Fibroblast of lung (primary cell): ENCODE measurements at regions not wholly inside any gene's neighbourhood (a gene's known extent, or its start where the extent isn't known, plus 50 kb on each side); places are given as distances from the start of the nearest gene placed in this dataset.
A peak's percentile ranks its signal among the peaks of the same experiment; 100 is the strongest.

Experiments
- DNase-seq, 2 donors: peaks; one replicate each; pipeline versions ENCODE4 v3.0.0 to v3.0.0-alpha.2; 2010; ENCODE audit warnings: low read depth in 2 of 2
- H2AFZ ChIP-seq: 2 replicates; pipeline ENCODE4 v1.5.1; 2012; ENCODE audit warnings: low read length, control low read depth, inconsistent platforms
- H3K27ac ChIP-seq: 2 replicates; pipeline ENCODE4 v1.5.1; 2011; ENCODE audit warnings: low read length, control low read depth; ENCODE audit not compliant: insufficient read depth
- H3K27me3 ChIP-seq: 2 replicates; pipeline ENCODE4 v1.5.1; 2011; ENCODE audit warnings: mild to moderate bottlenecking, low read length; ENCODE audit not compliant: control insufficient read depth, insufficient read depth
- H3K36me3 ChIP-seq: 2 replicates; pipeline ENCODE4 v1.5.1; 2011; ENCODE audit warnings: low read length; ENCODE audit not compliant: control insufficient read depth, insufficient read depth
- H3K4me1 ChIP-seq: 2 replicates; pipeline ENCODE4 v1.5.1; 2011; ENCODE audit warnings: low read length; ENCODE audit not compliant: control insufficient read depth, insufficient read depth; ENCODE audit errors: extremely low read depth
- H3K4me2 ChIP-seq: 2 replicates; pipeline ENCODE4 v1.5.1; 2011; ENCODE audit warnings: low read length, control low read depth; ENCODE audit not compliant: insufficient read depth; ENCODE audit errors: extremely low read depth
- H3K4me3 ChIP-seq, 4 experiments: fragments of 200-600 bp in 1 of 4; sonication (generic) in 1 of 4; replicated peaks in 1 of 4; 2 replicates each; pipeline ENCODE4 v1.5.1; 2011 to 2016; ENCODE audit warnings: low read length in 4 of 4, low read depth in 3 of 4, mild to moderate bottlenecking in 3 of 4, control low read depth in 2 of 4, inconsistent platforms in 1 of 4, mixed read lengths in 1 of 4; ENCODE audit not compliant: insufficient read depth in 1 of 4; ENCODE audit errors: control extremely low read depth in 1 of 4
- H3K79me2 ChIP-seq: 2 replicates; pipeline ENCODE4 v1.5.1; 2012; ENCODE audit warnings: mild to moderate bottlenecking, low read length, inconsistent platforms; ENCODE audit not compliant: control insufficient read depth, insufficient read depth
- H3K9ac ChIP-seq: 2 replicates; pipeline ENCODE4 v1.5.1; 2011; ENCODE audit warnings: mild to moderate bottlenecking, low read length, control low read depth; ENCODE audit not compliant: insufficient read depth
- H3K9me3 ChIP-seq: 2 replicates; pipeline ENCODE4 v1.5.1; 2012; ENCODE audit warnings: low read depth, low read length; ENCODE audit not compliant: control insufficient read depth, insufficient read depth
- H4K20me1 ChIP-seq: 2 replicates; pipeline ENCODE4 v1.5.1; 2011; ENCODE audit warnings: low read length; ENCODE audit not compliant: control insufficient read depth, insufficient read depth; ENCODE audit errors: extremely low read depth
- CTCF ChIP-seq, 2 donors: IDR thresholded peaks in 1 of 2; conservative IDR thresholded peaks in 1 of 2; 1 replicate in 1 of 2; 2 replicates in 1 of 2; pipeline ENCODE4 v1.5.1; 2011 to 2012; ENCODE audit warnings: low read length in 2 of 2, control low read depth in 1 of 2, inconsistent platforms in 1 of 2, low read depth in 1 of 2, mild to moderate bottlenecking in 1 of 2
- EZH2 ChIP-seq: IDR thresholded peaks from 2 replicates; pipeline ENCODE4 v1.5.1; 2012; ENCODE audit warnings: low read length, control low read depth, mild to moderate bottlenecking; ENCODE audit errors: missing control alignments

GRCh38 chr10:10515479-10516204 is 502.0 kb upstream of the CELF2 start:
- DNase-seq: peak in 1 of 2 donors; percentile 34
- Histone ChIP-seq H3K9ac (no peak overlapping the region), H2AFZ (no peak overlapping the region)

GRCh38 chr10:10516346-10517130 is 501.1 kb upstream of the CELF2 start:
- no peak overlapping the region for H2AFZ ChIP-seq
- no peak overlapping the region for H3K4me3 ChIP-seq
- H3K36me3 ChIP-seq: no peaks in the 10 kb centered on the region
- H3K9me3 ChIP-seq: no peaks in the 10 kb centered on the region
- H3K27me3 ChIP-seq: no peaks in the 10 kb centered on the region
- peaks cover 3% of the 10 kb centered on the region for H3K4me1 ChIP-seq
- TF ChIP-seq CTCF (conservative IDR thresholded peaks at IDR 0.05 in 1 of 2, IDR thresholded peaks at IDR 0.05 in 1 of 2; ENCODE audit: low read depth in 1 of 2, low read length in 2 of 2) (no peak), EZH2 (no peak)
- H4K20me1 ChIP-seq: no peaks in the 10 kb centered on the region
- no peak overlapping the region for H3K4me2 ChIP-seq
- no peak overlapping the region for H3K9ac ChIP-seq
- DNase-seq: peak in 1 of 2 donors; percentile 30
- H3K27ac ChIP-seq: no peak overlapping the region
- no peaks in the 10 kb centered on the region for H3K79me2 ChIP-seq

More at GRCh38 chr10:10515479-10516204, 502.0 kb upstream of the CELF2 start:
- peaks cover 3% of the 10 kb centered on the region for H3K4me1 ChIP-seq
- H3K27me3 ChIP-seq: no peaks in the 10 kb centered on the region
- no peaks in the 10 kb centered on the region for H4K20me1 ChIP-seq
- H3K9me3 ChIP-seq: no peaks in the 10 kb centered on the region
- H3K4me3 ChIP-seq: no peak overlapping the region
- no peaks in the 10 kb centered on the region for H3K36me3 ChIP-seq
- H3K79me2 ChIP-seq: no peaks in the 10 kb centered on the region
- H3K27ac ChIP-seq: no peak overlapping the region
- no peak overlapping the region for H3K4me2 ChIP-seq
- TF ChIP-seq EZH2: no peak
- no peak for TF ChIP-seq CTCF (conservative IDR thresholded peaks at IDR 0.05 in 1 of 2, IDR thresholded peaks at IDR 0.05 in 1 of 2; ENCODE audit: low read depth in 1 of 2, low read length in 2 of 2)

- Histone ChIP-seq H4K20me1 (no peaks in the 10 kb centered on the region), H3K36me3 (no peaks in the 10 kb centered on the region), H3K27ac (no peak overlapping the region), H3K4me1 (peaks cover 3% of the 10 kb centered on the region), H3K4me2 (no peak overlapping the region), H3K4me3 (no peak overlapping the region), H3K79me2 (no peaks in the 10 kb centered on the region), H3K27me3 (no peaks in the 10 kb centered on the region), H3K9ac (no peak overlapping the region), H3K9me3 (no peaks in the 10 kb centered on the region), H2AFZ (no peak overlapping the region)
- no peak for TF ChIP-seq CTCF (conservative IDR thresholded peaks at IDR 0.05 in 1 of 2, IDR thresholded peaks at IDR 0.05 in 1 of 2; ENCODE audit: low read depth in 1 of 2, low read length in 2 of 2)
- no peak for TF ChIP-seq EZH2
- DNase-seq: no peak
Observed at GRCh38 chr10:10517866-10518265, 499.8 kb upstream of the CELF2 start.
